NCI-H446 (cell line): ENCODE measurements at regions not wholly inside any gene's neighbourhood (a gene's known extent, or its start where the extent isn't known, plus 50 kb on each side); places are given as distances from the start of the nearest gene placed in this dataset.

Experiments used
- DNase-seq, 2 experiments: peaks; one replicate each; lab custom pipeline; 2025; lab: John Stamatoyannopoulos, UW

- no peak for DNase-seq
Observed at GRCh38 chr3:162193148-162194095, 696.8 kb downstream of the OTOL1 start.

DNA sequence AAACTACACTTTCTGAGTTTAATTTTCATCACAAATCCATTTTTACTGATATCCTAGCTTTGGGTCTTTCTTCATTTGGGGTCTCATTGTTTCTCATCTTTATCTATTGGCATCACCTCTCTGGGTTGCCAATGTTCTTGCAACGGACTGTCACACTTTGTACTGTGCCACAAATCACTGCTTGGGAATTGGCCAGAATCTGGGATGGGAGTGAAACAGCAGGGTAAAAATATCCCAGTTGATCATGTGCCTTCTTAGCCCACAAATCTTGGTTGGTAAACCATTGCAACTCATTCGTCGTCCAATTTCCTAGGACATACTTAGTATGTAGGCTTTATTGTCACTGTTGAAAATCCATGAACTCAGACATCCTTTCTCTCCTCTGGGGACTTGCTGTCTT, 698.5 kb downstream of the OTOL1 start:
- DNase-seq, result no peak

- no peak for DNase-seq
Observed at GRCh38 chr3:162196964-162197363, 700.4 kb downstream of the OTOL1 start.

DNA sequence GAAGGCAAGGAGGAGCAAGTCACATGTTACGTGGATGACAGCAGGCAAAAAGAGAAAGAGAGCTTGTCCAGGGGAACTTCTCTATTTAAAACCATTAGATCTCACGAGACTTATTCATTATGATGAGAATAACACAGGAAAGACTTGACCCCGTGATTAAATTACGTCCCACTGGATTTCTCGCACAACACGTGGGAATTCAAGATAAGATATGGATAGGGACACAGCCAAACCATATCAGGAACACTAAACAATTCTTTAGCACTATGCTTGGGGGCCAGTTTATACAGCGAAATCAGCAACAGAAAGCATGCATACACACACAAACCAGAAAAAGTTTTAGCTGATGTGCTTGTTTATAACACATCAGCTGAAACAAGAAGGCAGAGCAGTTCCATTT, 704.2 kb downstream of the OTOL1 start:
- DNase-seq, result no peak

DNA sequence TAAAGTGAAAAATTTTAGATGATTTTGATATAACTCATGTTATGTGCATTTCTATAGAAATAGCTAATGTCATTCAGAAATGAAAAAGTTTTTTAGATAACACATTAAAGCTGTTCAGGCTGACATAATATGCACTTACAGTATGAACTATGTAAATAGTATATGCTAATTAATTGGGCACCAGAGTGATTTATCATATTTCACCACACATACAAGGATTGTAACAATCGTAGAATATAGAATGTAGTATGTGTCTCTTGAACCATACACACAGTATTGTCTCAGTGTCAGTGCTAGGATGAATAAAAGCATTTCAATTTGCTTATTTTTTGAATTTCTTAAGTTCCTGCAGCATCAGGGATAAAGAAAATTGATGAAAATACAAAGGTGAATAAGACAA, 710.0 kb downstream of the OTOL1 start:
- no peak for DNase-seq

DNA sequence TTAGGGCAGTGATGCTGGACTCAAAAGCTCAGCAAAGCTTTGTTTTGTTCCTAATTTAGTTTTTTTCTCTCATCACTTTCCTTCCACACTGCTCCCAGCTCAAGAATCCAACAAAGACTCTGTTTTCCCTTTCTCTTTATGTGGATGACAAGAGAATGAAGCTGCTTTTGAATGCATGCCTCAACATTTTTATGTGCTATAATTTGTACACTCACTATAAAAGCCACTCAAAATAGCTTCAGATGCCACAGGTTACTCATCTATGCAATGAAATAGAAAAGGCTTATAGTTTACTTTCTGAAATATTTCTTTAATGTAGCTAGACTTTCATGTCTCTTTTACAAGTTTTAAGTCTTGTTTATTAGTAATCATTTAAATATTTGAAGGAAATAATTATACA, 714.9 kb downstream of the OTOL1 start:
- no peak for DNase-seq

DNA sequence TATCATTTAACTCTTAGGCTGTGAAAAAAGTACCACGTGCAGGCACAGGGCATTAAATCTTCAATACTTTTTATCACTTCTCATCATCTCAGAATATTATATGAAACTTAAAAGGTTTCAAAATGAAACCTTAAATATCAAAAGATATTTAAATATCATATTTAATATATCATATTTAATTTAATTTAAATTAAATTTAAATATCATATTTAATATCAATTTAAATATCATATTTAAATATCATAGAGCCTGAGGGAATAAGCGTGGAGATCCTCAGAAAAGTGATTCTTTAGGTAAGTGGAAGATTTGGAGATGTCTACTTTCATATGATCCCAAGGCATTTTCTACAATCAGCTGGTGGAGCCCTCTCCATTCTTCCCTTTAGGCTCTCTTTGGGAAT, 716.6 kb downstream of the OTOL1 start:
- DNase-seq, result no peak

GRCh38 chr3:162213956-162214355, 717.3 kb downstream of the OTOL1 start:
- DNase-seq, result no peak

- DNase-seq, result no peak
Observed at GRCh38 chr3:162217647-162218046, 721.0 kb downstream of the OTOL1 start.

DNA sequence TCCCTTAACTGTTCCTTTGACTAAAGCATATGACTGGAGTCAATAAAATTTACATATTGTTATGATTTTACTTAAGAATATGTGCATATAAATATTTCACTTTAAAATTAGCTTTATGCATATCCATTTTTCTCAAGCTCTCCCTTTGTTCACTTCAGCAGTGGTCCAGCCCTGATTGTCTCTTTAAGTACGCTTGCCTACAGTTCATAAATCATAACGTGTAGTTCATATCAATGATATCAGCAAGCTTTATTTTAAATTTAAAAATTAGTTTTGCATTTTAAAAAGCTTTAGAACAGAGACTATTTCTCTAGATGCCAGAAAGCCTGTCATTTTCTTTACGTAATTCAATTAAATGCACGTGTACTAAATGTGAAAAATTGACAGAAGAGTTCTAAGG, 721.9 kb downstream of the OTOL1 start:
- no peak for DNase-seq

- no peak for DNase-seq
Observed at GRCh38 chr3:162224746-162225145, 728.1 kb downstream of the OTOL1 start.

- DNase-seq, result no peak
Observed at GRCh38 chr3:162236949-162237348, 740.3 kb downstream of the OTOL1 start.

DNA sequence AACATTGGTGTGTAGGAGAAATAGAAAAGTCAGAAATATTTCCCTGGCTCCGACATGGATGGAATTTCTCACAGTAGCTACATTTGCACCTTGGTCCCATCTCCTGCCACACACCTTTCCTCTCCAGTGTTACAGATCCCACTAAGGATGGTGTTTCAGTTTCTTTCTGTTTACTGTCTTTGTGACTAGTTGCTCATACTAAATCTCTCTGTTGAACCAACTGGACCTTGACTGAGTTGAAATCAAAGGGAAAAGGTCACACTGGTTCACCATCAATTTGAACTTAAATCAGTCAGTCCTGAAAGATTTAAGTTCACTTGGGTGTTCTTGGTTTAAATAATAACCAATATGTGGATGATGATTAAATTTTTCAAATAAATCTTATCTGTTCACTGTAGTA, 754.2 kb downstream of the OTOL1 start:
- no peak for DNase-seq

DNA sequence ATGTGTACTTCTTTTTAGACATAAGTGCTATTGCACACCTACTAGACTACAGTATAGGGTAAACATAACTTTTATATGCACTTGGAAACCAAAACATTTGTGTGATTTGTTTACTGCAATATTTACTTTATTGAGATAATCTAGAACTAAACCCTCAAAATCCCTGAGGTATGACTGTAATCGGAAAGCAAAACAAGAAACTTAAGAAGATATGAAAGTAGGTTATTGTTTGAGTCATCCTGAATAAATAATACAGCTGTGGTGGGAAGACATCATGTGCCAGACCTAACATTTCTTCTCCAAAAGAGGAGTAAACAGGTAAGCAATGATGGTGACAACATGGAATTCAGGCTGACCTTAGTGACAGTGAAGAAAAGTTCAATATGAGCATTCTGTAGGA, 765.5 kb downstream of the OTOL1 start:
- DNase-seq, result no peak

GRCh38 chr3:162263596-162263995, 767.0 kb downstream of the OTOL1 start:
- DNase-seq, result no peak

DNA sequence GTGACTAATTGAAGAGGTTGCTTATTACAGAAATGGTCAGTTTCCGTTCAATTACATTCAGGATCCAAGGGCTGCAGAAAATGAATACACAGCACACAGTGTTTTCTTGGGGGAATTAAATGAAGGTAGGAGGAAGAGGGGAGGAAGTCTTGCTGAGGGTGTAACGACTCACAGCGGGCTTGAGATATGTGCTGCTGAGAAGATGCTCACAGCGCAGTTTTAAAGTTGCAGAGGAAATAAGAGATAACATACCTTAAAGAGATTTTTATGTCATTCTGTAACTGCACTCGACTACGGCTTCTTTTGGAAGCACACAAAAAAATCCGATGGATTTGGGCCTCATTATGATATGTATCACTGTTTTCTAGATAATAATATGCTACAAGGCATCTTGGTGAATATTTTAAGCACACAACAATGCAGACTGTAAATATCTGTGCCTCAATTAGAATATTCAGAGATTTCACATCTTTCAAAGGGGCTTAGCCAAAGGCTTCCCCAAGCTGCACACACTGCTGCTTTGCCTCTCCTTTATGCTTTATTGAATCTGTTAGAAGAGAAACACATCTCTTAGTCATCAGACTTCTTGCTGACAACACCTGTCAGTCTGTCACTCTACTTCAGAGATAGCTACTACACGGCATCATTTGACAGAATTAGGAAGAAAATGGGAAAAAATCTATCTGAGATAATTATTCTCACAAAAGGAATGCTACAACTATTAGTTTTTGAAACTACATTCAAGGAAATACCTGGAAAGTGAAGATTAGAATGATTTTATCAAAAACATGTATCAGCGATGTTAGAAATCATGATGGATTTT, 773.2 kb downstream of the OTOL1 start:
- no peak for DNase-seq

DNA sequence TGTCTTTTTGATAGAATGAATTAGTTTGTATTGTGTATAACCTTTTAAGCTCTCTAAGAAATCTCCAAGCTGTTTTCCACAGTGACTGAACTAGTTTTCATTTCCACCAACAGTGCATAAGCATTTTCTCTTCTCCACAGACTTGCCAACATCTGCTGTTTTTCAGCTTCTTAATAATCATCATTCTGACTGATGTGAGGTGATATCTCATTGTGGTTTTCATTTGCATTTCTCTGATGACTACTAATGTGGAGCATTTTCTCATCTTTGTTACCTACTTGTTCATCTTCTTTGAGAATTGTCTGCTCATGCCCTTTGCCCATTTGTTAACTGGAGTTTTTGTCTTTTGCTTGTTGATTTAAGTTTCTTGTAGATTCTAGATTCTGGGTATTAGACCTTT, 777.5 kb downstream of the OTOL1 start:
- DNase-seq, result no peak

GRCh38 chr3:162278834-162279233, 782.2 kb downstream of the OTOL1 start:
- no peak for DNase-seq

DNA sequence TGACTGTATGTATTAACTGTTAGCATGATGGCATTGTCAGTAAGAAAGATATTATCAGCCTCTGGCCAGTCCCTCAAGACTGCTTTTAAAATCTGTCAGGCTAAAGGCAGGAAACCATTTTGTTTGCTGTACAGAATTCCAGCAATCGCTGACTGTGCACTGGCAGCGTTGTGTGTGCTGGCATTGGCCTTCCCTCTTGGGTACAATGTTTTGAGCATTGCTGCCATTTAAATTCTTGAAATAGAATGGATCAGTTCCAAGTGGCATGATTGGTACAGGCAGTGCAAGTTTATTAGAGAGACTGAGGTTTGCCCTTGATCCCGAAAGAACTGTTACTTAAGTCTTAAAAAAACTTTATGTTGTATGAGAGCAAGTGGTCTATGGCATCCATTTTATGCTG, 788.7 kb downstream of the OTOL1 start:
- DNase-seq, result no peak

- DNase-seq, result no peak
Observed at GRCh38 chr3:162287600-162287999, 791.0 kb downstream of the OTOL1 start.

- peak; percentile 6 to 18 for DNase-seq
Observed at GRCh38 chr3:162292409-162292808, 795.8 kb downstream of the OTOL1 start.

- no peak for DNase-seq
Observed at GRCh38 chr3:162295323-162295983, 798.8 kb downstream of the OTOL1 start.
